DND-41 (cell line): ENCODE measurements at regions not wholly inside any gene's neighbourhood (a gene's known extent, or its start where the extent isn't known, plus 50 kb on each side); places are given as distances from the start of the nearest gene placed in this dataset.
"Not testable (repeated sequence)": the region's sequence is repeated elsewhere in the genome, so short reads cannot be mapped to it uniquely, and the experiment has no call there.

ENCODE experiments used
- ATAC-seq: fragments of 200-7000 bp; cut with Tn5 transposase; 3 replicates; pipeline ENCODE4 v1.9.1; 2021; ENCODE audit warnings: low read depth; ENCODE audit not compliant: insufficient read depth
- DNase-seq: peaks from one replicate; pipeline ENCODE4 v3.0.0-alpha.2; 2020
- H2AFZ ChIP-seq: 2 replicates; pipeline ENCODE4 v1.6.0; 2012; ENCODE audit warnings: low read depth, low read length
- H3K27ac ChIP-seq: 2 replicates; pipeline ENCODE4 v1.5.1; 2012; ENCODE audit warnings: low read length, inconsistent platforms
- H3K27me3 ChIP-seq: fragments of 200-600 bp; sonication (generic); 2 replicates; pipeline ENCODE4 v1.6.0; 2012; ENCODE audit warnings: low read length, mild to moderate bottlenecking, inconsistent platforms; ENCODE audit not compliant: insufficient read depth, poor library complexity
- H3K36me3 ChIP-seq: 2 replicates; pipeline ENCODE4 v1.5.1; 2012; ENCODE audit warnings: low read length, inconsistent platforms; ENCODE audit not compliant: insufficient read depth
- H3K4me1 ChIP-seq: 2 replicates; pipeline ENCODE4 v1.5.1; 2012; ENCODE audit warnings: mild to moderate bottlenecking, low read length; ENCODE audit not compliant: insufficient read depth
- H3K4me2 ChIP-seq: 2 replicates; pipeline ENCODE4 v1.6.0; 2012; ENCODE audit warnings: mild to moderate bottlenecking, moderate library complexity, low read length, inconsistent platforms; ENCODE audit not compliant: insufficient read depth
- H3K4me3 ChIP-seq, 2 experiments: fragments of 200-600 bp in 1 of 2; shearing (Covaris generic) in 1 of 2; 2 replicates each; pipeline ENCODE4 v1.5.1; 2012 to 2016; ENCODE audit warnings: inconsistent platforms in 2 of 2, low read length in 2 of 2, mild to moderate bottlenecking in 2 of 2, low read depth in 1 of 2, moderate library complexity in 1 of 2
- H3K79me2 ChIP-seq: 2 replicates; pipeline ENCODE4 v1.6.0; 2012; ENCODE audit warnings: low read length, inconsistent platforms; ENCODE audit not compliant: insufficient read depth
- H3K9ac ChIP-seq: 2 replicates; pipeline ENCODE4 v1.6.0; 2012; ENCODE audit warnings: low read depth, mild to moderate bottlenecking, inconsistent platforms, low read length, moderate library complexity
- H3K9me3 ChIP-seq: 2 replicates; pipeline ENCODE4 v1.5.1; 2012; ENCODE audit warnings: low read length, moderate library complexity, mild to moderate bottlenecking, inconsistent platforms; ENCODE audit not compliant: insufficient read depth, severe bottlenecking
- H4K20me1 ChIP-seq: 2 replicates; pipeline ENCODE4 v1.6.0; 2012; ENCODE audit warnings: low read length; ENCODE audit not compliant: insufficient read depth
- EZH2 ChIP-seq: IDR thresholded peaks from 3 replicates; pipeline ENCODE4 v1.6.1; 2012; ENCODE audit warnings: borderline replicate concordance, low read depth, mild to moderate bottlenecking, moderate library complexity, low read length, inconsistent platforms; ENCODE audit not compliant: severe bottlenecking
- TF ChIP-seq, protein P1 (sequence below): IDR thresholded peaks from 2 replicates; pipeline ENCODE4 v1.5.1; 2012; ENCODE audit warnings: borderline replicate concordance, low read length, moderate library complexity, mild to moderate bottlenecking; ENCODE audit not compliant: poor library complexity, severe bottlenecking; ENCODE audit errors: extremely low read depth

DNA sequence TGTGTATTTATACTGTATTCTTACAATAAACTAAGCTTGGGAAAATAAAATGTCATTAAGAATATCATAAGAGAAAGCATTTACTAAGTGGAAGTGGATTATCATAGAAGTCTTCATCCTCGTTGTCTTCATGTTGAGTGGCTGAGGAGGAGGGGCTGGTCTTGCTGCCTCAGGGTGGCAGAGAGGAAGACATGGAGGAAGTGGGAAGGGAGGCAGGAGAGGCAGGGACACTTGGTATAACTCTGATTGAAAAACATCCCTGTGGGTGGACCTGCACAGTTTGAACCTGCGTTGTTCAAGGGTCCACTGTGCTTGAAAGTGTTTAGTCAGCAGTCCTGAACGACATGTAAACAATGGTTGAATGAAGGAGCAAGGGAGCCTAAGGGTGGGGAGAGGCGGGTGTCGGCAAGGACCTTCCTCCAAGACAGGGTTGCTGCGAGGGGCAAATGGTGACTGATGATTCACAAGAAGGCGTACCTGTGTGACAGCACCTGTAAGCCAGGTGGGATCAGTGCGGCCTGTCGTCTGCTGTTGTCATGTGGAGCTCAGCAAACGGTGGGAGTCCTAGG lies 103.8 kb upstream of the KLF13 start:
- TF ChIP-seq, protein P1, sequence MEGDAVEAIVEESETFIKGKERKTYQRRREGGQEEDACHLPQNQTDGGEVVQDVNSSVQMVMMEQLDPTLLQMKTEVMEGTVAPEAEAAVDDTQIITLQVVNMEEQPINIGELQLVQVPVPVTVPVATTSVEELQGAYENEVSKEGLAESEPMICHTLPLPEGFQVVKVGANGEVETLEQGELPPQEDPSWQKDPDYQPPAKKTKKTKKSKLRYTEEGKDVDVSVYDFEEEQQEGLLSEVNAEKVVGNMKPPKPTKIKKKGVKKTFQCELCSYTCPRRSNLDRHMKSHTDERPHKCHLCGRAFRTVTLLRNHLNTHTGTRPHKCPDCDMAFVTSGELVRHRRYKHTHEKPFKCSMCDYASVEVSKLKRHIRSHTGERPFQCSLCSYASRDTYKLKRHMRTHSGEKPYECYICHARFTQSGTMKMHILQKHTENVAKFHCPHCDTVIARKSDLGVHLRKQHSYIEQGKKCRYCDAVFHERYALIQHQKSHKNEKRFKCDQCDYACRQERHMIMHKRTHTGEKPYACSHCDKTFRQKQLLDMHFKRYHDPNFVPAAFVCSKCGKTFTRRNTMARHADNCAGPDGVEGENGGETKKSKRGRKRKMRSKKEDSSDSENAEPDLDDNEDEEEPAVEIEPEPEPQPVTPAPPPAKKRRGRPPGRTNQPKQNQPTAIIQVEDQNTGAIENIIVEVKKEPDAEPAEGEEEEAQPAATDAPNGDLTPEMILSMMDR, result no peak
- TF ChIP-seq EZH2, result no peak
- ATAC-seq (no peak), DNase-seq (no peak)
- H2AFZ ChIP-seq, result no peak overlapping the region
- H3K4me2 ChIP-seq, result no peak overlapping the region
- H3K79me2 ChIP-seq, result no peaks in the 10 kb centered on the region
- H3K27ac ChIP-seq, result no peak overlapping the region
- H4K20me1 ChIP-seq, result no peaks in the 10 kb centered on the region
- H3K36me3 ChIP-seq, result no peaks in the 10 kb centered on the region
- H3K9ac ChIP-seq, result no peak overlapping the region
- no peaks in the 10 kb centered on the region for H3K4me1 ChIP-seq
- H3K9me3 ChIP-seq, result no peaks in the 10 kb centered on the region
- H3K27me3 ChIP-seq, result no peaks in the 10 kb centered on the region
- no peak overlapping the region for H3K4me3 ChIP-seq

- Histone ChIP-seq H3K4me3 (no peak overlapping the region), H3K79me2 (no peaks in the 10 kb centered on the region), H4K20me1 (no peaks in the 10 kb centered on the region), H2AFZ (no peak overlapping the region), H3K4me2 (no peak overlapping the region), H3K9ac (no peak overlapping the region), H3K36me3 (no peaks in the 10 kb centered on the region), H3K27me3 (no peaks in the 10 kb centered on the region), H3K27ac (no peak overlapping the region), H3K4me1 (no peaks in the 10 kb centered on the region), H3K9me3 (no peaks in the 10 kb centered on the region)
- DNase-seq, result no peak
- TF ChIP-seq, protein P1, result no peak
- no peak for TF ChIP-seq EZH2
- no peak for ATAC-seq
These were observed 102.9 kb upstream of the KLF13 start for GRCh38 chr15:31223478-31224350.

GRCh38 chr15:31224661-31225060 lies 102.0 kb upstream of the KLF13 start:
- H3K9ac ChIP-seq, H3K79me2 ChIP-seq, H3K27ac ChIP-seq, H3K9me3 ChIP-seq, H4K20me1 ChIP-seq, H3K27me3 ChIP-seq, H3K36me3 ChIP-seq, H2AFZ ChIP-seq, DNase-seq, H3K4me1 ChIP-seq, H3K4me3 ChIP-seq, H3K4me2 ChIP-seq, ATAC-seq: not testable (repeated sequence)

- TF ChIP-seq, protein P1, result no peak
- TF ChIP-seq EZH2, result no peak
- H3K79me2 ChIP-seq, result no peaks in the 10 kb centered on the region
- H3K9ac ChIP-seq, result no peak overlapping the region
- no peaks in the 10 kb centered on the region for H3K36me3 ChIP-seq
- H3K27me3 ChIP-seq, result no peaks in the 10 kb centered on the region
- H4K20me1 ChIP-seq, result no peaks in the 10 kb centered on the region
- H3K4me3 ChIP-seq, result no peak overlapping the region
- H2AFZ ChIP-seq, result no peak overlapping the region
- H3K4me1 ChIP-seq, result no peaks in the 10 kb centered on the region
- H3K27ac ChIP-seq, result no peak overlapping the region
- no peak overlapping the region for H3K4me2 ChIP-seq
- no peak for ATAC-seq
- no peak for DNase-seq
- no peaks in the 10 kb centered on the region for H3K9me3 ChIP-seq
These were observed 101.2 kb upstream of the KLF13 start for GRCh38 chr15:31225356-31225955.
